H1 (cell line): ENCODE measurements at regions not wholly inside any gene's neighbourhood (a gene's known extent, or its start where the extent isn't known, plus 50 kb on each side); places are given as distances from the start of the nearest gene placed in this dataset.

ENCODE experiments used
- CREB1 ChIP-seq: IDR thresholded peaks from 2 replicates; pipeline ENCODE4 v1.6.1; 2012; ENCODE audit warnings: inconsistent platforms
- GABPA ChIP-seq: IDR thresholded peaks from 2 replicates; pipeline ENCODE4 v1.6.1; 2011; ENCODE audit warnings: mild to moderate bottlenecking, low read length, moderate library complexity, borderline replicate concordance; ENCODE audit not compliant: insufficient read depth
- PHF8 ChIP-seq: fragments of 200-600 bp; sonication (generic); conservative IDR thresholded peaks from 2 replicates; pipeline ENCODE4 v1.7.1; 2012; ENCODE audit warnings: low read depth, mild to moderate bottlenecking, inconsistent platforms, low read length, moderate library complexity
- RFX5 ChIP-seq: IDR thresholded peaks from 2 replicates; pipeline ENCODE4 v1.6.1; 2011; ENCODE audit warnings: low read depth, low read length, improper control_type of control experiment, borderline replicate concordance
- TF ChIP-seq, protein P1 (sequence below), 3 experiments: IDR thresholded peaks; 1 replicate in 2 of 3; 2 replicates in 1 of 3; pipeline versions ENCODE4 v1.5.1 to v1.6.1; 2011; ENCODE audit warnings: low read length in 3 of 3, mild to moderate bottlenecking in 3 of 3, inconsistent platforms in 2 of 3, low read depth in 1 of 3, moderate library complexity in 1 of 3; ENCODE audit not compliant: insufficient read depth in 1 of 3; ENCODE audit errors: control extremely low read depth in 1 of 3
- TF ChIP-seq, protein P2 (sequence below): IDR thresholded peaks from 2 replicates; pipeline ENCODE4 v1.6.1; 2011; ENCODE audit warnings: low read length, improper control_type of control experiment
- TF ChIP-seq, protein P3 (sequence below): IDR thresholded peaks from 2 replicates; pipeline ENCODE4 v1.6.1; 2012; ENCODE audit warnings: inconsistent platforms

DNA sequence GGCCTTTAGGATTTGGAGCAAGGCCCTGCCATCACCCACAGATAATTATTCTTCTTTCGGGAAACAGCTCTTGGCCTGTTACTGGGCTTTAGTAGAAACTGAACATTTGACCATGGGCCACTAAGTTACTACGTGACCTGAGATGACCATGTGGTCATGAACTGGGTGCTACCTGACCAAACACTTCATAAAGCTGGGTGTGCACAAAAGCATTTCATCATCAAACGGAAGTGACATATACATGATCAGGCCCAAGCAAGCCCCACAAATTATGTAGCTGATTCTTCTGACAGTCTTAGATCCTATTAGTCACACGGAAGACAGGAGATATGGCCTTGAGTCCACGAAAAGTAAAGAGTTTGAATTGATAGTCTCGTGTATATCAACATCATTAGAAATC, 130.9 kb upstream of the FBN2 start:
- TF ChIP-seq RFX5 (no peak), GABPA (no peak), CREB1 (no peak), PHF8 (no peak)
- TF ChIP-seq, protein P1, sequence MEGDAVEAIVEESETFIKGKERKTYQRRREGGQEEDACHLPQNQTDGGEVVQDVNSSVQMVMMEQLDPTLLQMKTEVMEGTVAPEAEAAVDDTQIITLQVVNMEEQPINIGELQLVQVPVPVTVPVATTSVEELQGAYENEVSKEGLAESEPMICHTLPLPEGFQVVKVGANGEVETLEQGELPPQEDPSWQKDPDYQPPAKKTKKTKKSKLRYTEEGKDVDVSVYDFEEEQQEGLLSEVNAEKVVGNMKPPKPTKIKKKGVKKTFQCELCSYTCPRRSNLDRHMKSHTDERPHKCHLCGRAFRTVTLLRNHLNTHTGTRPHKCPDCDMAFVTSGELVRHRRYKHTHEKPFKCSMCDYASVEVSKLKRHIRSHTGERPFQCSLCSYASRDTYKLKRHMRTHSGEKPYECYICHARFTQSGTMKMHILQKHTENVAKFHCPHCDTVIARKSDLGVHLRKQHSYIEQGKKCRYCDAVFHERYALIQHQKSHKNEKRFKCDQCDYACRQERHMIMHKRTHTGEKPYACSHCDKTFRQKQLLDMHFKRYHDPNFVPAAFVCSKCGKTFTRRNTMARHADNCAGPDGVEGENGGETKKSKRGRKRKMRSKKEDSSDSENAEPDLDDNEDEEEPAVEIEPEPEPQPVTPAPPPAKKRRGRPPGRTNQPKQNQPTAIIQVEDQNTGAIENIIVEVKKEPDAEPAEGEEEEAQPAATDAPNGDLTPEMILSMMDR (IDR thresholded peaks at IDR 0.05; ENCODE audit: control extremely low read depth in 1 of 3, insufficient read depth in 1 of 3, low read depth in 1 of 3, low read length in 3 of 3): no peak
- TF ChIP-seq, protein P2, sequence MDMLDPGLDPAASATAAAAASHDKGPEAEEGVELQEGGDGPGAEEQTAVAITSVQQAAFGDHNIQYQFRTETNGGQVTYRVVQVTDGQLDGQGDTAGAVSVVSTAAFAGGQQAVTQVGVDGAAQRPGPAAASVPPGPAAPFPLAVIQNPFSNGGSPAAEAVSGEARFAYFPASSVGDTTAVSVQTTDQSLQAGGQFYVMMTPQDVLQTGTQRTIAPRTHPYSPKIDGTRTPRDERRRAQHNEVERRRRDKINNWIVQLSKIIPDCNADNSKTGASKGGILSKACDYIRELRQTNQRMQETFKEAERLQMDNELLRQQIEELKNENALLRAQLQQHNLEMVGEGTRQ: no peak
- TF ChIP-seq, protein P3, sequence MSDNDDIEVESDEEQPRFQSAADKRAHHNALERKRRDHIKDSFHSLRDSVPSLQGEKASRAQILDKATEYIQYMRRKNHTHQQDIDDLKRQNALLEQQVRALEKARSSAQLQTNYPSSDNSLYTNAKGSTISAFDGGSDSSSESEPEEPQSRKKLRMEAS: no peak
